ENCODE measurements at regions not wholly inside any gene's neighbourhood (a gene's known extent, or its start where the extent isn't known, plus 50 kb on each side); places are given as distances from the start of the nearest gene placed in this dataset.
"Not testable (repeated sequence)": the region's sequence is repeated elsewhere in the genome, so short reads cannot be mapped to it uniquely, and the experiment has no call there.

DNA sequence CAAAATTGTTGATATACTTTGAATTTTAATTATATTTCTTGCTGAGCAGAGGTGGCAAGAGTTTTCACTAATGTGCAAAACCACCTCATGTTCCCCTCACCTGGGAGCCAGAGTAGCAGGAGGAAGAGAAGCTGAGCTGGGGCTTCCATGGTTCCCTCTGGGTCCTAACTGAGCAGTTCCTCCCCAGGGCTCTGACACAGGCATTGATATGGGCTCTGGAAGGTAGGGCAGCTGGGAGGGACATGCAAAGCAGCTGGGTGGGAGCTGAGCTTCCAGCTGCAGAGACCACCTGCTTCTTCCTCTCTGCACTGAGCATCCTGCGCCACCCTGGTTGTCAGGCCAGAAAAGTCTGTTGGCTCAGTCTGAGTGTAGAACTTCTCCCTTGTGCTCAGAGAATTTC lies 336.1 kb downstream of the RPIA start:
- TF ChIP-seq, protein P1, sequence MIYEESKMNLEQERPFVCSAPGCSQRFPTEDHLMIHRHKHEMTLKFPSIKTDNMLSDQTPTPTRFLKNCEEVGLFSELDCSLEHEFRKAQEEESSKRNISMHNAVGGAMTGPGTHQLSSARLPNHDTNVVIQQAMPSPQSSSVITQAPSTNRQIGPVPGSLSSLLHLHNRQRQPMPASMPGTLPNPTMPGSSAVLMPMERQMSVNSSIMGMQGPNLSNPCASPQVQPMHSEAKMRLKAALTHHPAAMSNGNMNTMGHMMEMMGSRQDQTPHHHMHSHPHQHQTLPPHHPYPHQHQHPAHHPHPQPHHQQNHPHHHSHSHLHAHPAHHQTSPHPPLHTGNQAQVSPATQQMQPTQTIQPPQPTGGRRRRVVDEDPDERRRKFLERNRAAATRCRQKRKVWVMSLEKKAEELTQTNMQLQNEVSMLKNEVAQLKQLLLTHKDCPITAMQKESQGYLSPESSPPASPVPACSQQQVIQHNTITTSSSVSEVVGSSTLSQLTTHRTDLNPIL (CRISPR knock-in tag; IDR thresholded peaks at IDR 0.05; ENCODE audit: low read depth), result not testable (repeated sequence)
- TF ChIP-seq PPARA (CRISPR knock-in tag; IDR thresholded peaks at IDR 0.05; ENCODE audit: borderline replicate concordance); ESRRG (CRISPR knock-in tag; IDR thresholded peaks at IDR 0.05); ZNF8 (CRISPR knock-in tag; IDR thresholded peaks at IDR 0.05); ISL1 (CRISPR knock-in tag; IDR thresholded peaks at IDR 0.05); ARNTL (CRISPR knock-in tag; IDR thresholded peaks at IDR 0.05; ENCODE audit: borderline replicate concordance, low read depth); ZNF70 (CRISPR knock-in tag; IDR thresholded peaks at IDR 0.05): not testable (repeated sequence)
- TF ChIP-seq, protein P2, sequence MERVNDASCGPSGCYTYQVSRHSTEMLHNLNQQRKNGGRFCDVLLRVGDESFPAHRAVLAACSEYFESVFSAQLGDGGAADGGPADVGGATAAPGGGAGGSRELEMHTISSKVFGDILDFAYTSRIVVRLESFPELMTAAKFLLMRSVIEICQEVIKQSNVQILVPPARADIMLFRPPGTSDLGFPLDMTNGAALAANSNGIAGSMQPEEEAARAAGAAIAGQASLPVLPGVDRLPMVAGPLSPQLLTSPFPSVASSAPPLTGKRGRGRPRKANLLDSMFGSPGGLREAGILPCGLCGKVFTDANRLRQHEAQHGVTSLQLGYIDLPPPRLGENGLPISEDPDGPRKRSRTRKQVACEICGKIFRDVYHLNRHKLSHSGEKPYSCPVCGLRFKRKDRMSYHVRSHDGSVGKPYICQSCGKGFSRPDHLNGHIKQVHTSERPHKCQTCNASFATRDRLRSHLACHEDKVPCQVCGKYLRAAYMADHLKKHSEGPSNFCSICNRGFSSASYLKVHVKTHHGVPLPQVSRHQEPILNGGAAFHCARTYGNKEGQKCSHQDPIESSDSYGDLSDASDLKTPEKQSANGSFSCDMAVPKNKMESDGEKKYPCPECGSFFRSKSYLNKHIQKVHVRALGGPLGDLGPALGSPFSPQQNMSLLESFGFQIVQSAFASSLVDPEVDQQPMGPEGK (CRISPR knock-in tag; IDR thresholded peaks at IDR 0.05; ENCODE audit: borderline replicate concordance), result not testable (repeated sequence)
